ENCODE measurements at regions not wholly inside any gene's neighbourhood (a gene's known extent, or its start where the extent isn't known, plus 50 kb on each side); places are given as distances from the start of the nearest gene placed in this dataset.

DNA sequence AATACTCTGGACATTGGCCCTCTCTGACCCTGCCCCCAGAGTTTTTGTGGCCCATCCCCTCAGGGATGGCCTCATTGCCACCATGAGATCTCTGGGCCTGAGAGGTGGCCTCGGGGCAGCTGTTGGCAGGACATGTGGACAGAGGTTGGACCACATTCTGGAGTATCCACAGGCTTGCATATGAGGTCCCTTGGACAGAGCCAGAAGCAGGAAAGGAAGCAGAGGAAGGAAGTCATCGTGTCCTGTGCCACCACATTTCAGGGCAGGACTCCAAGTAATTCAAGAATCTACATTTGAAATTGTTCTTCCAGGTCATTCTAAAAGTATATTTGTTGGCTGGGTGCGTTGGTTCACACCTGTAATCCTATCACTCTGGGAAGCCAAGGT, 95.9 kb upstream of the PPP2R5A start:
- TF ChIP-seq RAD21 (IDR thresholded peaks at IDR 0.05; ENCODE audit: low read depth) (no peak), CEBPB (IDR thresholded peaks at IDR 0.05) (no peak), YY1 (IDR thresholded peaks at IDR 0.05; ENCODE audit: low read depth) (no peak)
- TF ChIP-seq, protein P1, sequence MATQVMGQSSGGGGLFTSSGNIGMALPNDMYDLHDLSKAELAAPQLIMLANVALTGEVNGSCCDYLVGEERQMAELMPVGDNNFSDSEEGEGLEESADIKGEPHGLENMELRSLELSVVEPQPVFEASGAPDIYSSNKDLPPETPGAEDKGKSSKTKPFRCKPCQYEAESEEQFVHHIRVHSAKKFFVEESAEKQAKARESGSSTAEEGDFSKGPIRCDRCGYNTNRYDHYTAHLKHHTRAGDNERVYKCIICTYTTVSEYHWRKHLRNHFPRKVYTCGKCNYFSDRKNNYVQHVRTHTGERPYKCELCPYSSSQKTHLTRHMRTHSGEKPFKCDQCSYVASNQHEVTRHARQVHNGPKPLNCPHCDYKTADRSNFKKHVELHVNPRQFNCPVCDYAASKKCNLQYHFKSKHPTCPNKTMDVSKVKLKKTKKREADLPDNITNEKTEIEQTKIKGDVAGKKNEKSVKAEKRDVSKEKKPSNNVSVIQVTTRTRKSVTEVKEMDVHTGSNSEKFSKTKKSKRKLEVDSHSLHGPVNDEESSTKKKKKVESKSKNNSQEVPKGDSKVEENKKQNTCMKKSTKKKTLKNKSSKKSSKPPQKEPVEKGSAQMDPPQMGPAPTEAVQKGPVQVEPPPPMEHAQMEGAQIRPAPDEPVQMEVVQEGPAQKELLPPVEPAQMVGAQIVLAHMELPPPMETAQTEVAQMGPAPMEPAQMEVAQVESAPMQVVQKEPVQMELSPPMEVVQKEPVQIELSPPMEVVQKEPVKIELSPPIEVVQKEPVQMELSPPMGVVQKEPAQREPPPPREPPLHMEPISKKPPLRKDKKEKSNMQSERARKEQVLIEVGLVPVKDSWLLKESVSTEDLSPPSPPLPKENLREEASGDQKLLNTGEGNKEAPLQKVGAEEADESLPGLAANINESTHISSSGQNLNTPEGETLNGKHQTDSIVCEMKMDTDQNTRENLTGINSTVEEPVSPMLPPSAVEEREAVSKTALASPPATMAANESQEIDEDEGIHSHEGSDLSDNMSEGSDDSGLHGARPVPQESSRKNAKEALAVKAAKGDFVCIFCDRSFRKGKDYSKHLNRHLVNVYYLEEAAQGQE (IDR thresholded peaks at IDR 0.05; ENCODE audit: low read depth) = no peak
